WTC11 (cell line): ENCODE measurements at regions not wholly inside any gene's neighbourhood (a gene's known extent, or its start where the extent isn't known, plus 50 kb on each side); places are given as distances from the start of the nearest gene placed in this dataset.

Experiments used
- ATAC-seq: fragments of 200-7000 bp; cut with Tn5 transposase; 2 replicates; pipeline ENCODE4 v1.10.0; 2021; ENCODE audit warnings: mild to moderate bottlenecking, moderate library complexity
- CTCF ChIA-PET: fragments of 300-600 bp; sonication (Branson Sonifier 250); formaldehyde crosslinking; loops from one replicate; lab custom pipeline; 2021; ENCODE audit warnings: antibody characterized with exemption; lab: Charles Lee
- POLR2A ChIA-PET: fragments of 350-600 bp; sonication (Branson Sonifier 250); formaldehyde crosslinking; loops from one replicate; lab custom pipeline; 2021; ENCODE audit warnings: antibody characterized with exemption; lab: Charles Lee
- DNase-seq: peaks from one replicate; pipeline ENCODE4 v3.0.0; 2021; ENCODE audit warnings: low spot score
- H3K27ac Mint-ChIP-seq: 2 replicates; pipeline ENCODE4 v1.8.0; 2021; ENCODE audit warnings: mixed read lengths
- H3K27me3 Mint-ChIP-seq: 2 replicates; pipeline ENCODE4 v1.8.0; 2021; ENCODE audit warnings: low read depth, mild to moderate bottlenecking, moderate library complexity, mixed read lengths
- H3K36me3 Mint-ChIP-seq: 2 replicates; pipeline ENCODE4 v1.8.0; 2021; ENCODE audit warnings: mixed read lengths
- H3K4me1 Mint-ChIP-seq: 2 replicates; pipeline ENCODE4 v1.8.0; 2022; ENCODE audit warnings: mixed read lengths
- H3K4me3 Mint-ChIP-seq: 2 replicates; pipeline ENCODE4 v1.8.0; 2021; ENCODE audit warnings: mild to moderate bottlenecking, moderate library complexity, mixed read lengths
- H3K9me3 Mint-ChIP-seq: 2 replicates; pipeline ENCODE4 v1.8.0; 2021; ENCODE audit warnings: mixed read lengths
- ATF3 ChIP-seq: sonication (generic); formaldehyde crosslinking; conservative IDR thresholded peaks from 2 replicates; pipeline ENCODE4 v1.8.1; 2022; ENCODE audit warnings: mild to moderate bottlenecking, missing genetic modification reagents
- CREM ChIP-seq: sonication (generic); formaldehyde crosslinking; IDR thresholded peaks from 2 replicates; pipeline ENCODE4 v1.8.1; 2022; ENCODE audit warnings: mild to moderate bottlenecking, missing genetic modification reagents, moderate library complexity
- GABPB1 ChIP-seq: sonication (generic); formaldehyde crosslinking; IDR thresholded peaks from 2 replicates; pipeline ENCODE4 v1.8.1; 2023; ENCODE audit warnings: mild to moderate bottlenecking, missing genetic modification reagents
- JUN ChIP-seq: sonication (generic); formaldehyde crosslinking; IDR thresholded peaks from 2 replicates; pipeline ENCODE4 v1.8.0; 2023; ENCODE audit warnings: mild to moderate bottlenecking, missing genetic modification reagents
- NR3C1 ChIP-seq: sonication (generic); formaldehyde crosslinking; conservative IDR thresholded peaks from 2 replicates; pipeline ENCODE4 v1.8.1; 2023; ENCODE audit warnings: low read depth, mild to moderate bottlenecking, missing genetic modification reagents
- RORB ChIP-seq: fragments of 250-450 bp; sonication (Bioruptor Pico); IDR thresholded peaks from 2 replicates; pipeline ENCODE4 v1.9.0; 2021; ENCODE audit warnings: mild to moderate bottlenecking
- TP53 ChIP-seq: sonication (generic); formaldehyde crosslinking; IDR thresholded peaks from 2 replicates; pipeline ENCODE4 v1.8.1; 2023; ENCODE audit warnings: mild to moderate bottlenecking, missing genetic modification reagents
- ZMAT4 ChIP-seq: fragments of 250-450 bp; sonication (Bioruptor Pico); IDR thresholded peaks from 2 replicates; pipeline ENCODE4 v1.9.0; 2021; ENCODE audit warnings: mild to moderate bottlenecking
- ZNF396 ChIP-seq: fragments of 250-450 bp; sonication (Bioruptor Pico); IDR thresholded peaks from 2 replicates; pipeline ENCODE4 v1.8.0; 2021; ENCODE audit warnings: mild to moderate bottlenecking, moderate library complexity, borderline replicate concordance
- ZNF512 ChIP-seq: sonication (generic); formaldehyde crosslinking; IDR thresholded peaks from 2 replicates; pipeline ENCODE4 v1.8.1; 2022; ENCODE audit warnings: missing genetic modification reagents, borderline replicate concordance
- ZNF532 ChIP-seq: fragments of 250-450 bp; sonication (Bioruptor Pico); IDR thresholded peaks from 2 replicates; pipeline ENCODE4 v1.9.0; 2021; ENCODE audit warnings: mild to moderate bottlenecking, borderline replicate concordance
- TF ChIP-seq, protein P1 (sequence below): sonication (generic); formaldehyde crosslinking; IDR thresholded peaks from 2 replicates; pipeline ENCODE4 v1.8.1; 2023; ENCODE audit warnings: mild to moderate bottlenecking, missing genetic modification reagents, borderline replicate concordance
- TF ChIP-seq, protein P2 (sequence below): fragments of 250-450 bp; sonication (Bioruptor Pico); IDR thresholded peaks from 2 replicates; pipeline ENCODE4 v1.9.0; 2021; ENCODE audit warnings: mild to moderate bottlenecking
- TF ChIP-seq, protein P3 (sequence below): sonication (generic); formaldehyde crosslinking; IDR thresholded peaks from 2 replicates; pipeline ENCODE4 v1.8.0; 2022; ENCODE audit warnings: mild to moderate bottlenecking, missing genetic modification reagents
- TF ChIP-seq, protein P4 (sequence below): sonication (generic); formaldehyde crosslinking; IDR thresholded peaks from 2 replicates; pipeline ENCODE4 v1.8.0; 2023; ENCODE audit warnings: mild to moderate bottlenecking, missing genetic modification reagents
- TF ChIP-seq, protein P5 (sequence below): sonication (generic); formaldehyde crosslinking; IDR thresholded peaks from 2 replicates; pipeline ENCODE4 v1.8.1; 2023; ENCODE audit warnings: mild to moderate bottlenecking, moderate library complexity, missing genetic modification reagents

GRCh38 chr5:104731331-104731730, 1168.7 kb upstream of the NUDT12 start:
- DNase-seq: no peak
- no peak overlapping the region for H3K4me3 Mint-ChIP-seq
- no peaks in the 10 kb centered on the region for H3K36me3 Mint-ChIP-seq
- no peak overlapping the region for H3K27ac Mint-ChIP-seq
- CTCF ChIA-PET: no interaction called here
- H3K9me3 Mint-ChIP-seq: no peaks in the 10 kb centered on the region
- no peaks in the 10 kb centered on the region for H3K4me1 Mint-ChIP-seq
- no peak for ATAC-seq
- TF ChIP-seq ZNF396 (CRISPR knock-in tag): no peak
- no peak for TF ChIP-seq JUN
- TF ChIP-seq, protein P1, sequence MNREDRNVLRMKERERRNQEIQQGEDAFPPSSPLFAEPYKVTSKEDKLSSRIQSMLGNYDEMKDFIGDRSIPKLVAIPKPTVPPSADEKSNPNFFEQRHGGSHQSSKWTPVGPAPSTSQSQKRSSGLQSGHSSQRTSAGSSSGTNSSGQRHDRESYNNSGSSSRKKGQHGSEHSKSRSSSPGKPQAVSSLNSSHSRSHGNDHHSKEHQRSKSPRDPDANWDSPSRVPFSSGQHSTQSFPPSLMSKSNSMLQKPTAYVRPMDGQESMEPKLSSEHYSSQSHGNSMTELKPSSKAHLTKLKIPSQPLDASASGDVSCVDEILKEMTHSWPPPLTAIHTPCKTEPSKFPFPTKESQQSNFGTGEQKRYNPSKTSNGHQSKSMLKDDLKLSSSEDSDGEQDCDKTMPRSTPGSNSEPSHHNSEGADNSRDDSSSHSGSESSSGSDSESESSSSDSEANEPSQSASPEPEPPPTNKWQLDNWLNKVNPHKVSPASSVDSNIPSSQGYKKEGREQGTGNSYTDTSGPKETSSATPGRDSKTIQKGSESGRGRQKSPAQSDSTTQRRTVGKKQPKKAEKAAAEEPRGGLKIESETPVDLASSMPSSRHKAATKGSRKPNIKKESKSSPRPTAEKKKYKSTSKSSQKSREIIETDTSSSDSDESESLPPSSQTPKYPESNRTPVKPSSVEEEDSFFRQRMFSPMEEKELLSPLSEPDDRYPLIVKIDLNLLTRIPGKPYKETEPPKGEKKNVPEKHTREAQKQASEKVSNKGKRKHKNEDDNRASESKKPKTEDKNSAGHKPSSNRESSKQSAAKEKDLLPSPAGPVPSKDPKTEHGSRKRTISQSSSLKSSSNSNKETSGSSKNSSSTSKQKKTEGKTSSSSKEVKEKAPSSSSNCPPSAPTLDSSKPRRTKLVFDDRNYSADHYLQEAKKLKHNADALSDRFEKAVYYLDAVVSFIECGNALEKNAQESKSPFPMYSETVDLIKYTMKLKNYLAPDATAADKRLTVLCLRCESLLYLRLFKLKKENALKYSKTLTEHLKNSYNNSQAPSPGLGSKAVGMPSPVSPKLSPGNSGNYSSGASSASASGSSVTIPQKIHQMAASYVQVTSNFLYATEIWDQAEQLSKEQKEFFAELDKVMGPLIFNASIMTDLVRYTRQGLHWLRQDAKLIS (CRISPR knock-in tag): no peak
- TF ChIP-seq, protein P2, sequence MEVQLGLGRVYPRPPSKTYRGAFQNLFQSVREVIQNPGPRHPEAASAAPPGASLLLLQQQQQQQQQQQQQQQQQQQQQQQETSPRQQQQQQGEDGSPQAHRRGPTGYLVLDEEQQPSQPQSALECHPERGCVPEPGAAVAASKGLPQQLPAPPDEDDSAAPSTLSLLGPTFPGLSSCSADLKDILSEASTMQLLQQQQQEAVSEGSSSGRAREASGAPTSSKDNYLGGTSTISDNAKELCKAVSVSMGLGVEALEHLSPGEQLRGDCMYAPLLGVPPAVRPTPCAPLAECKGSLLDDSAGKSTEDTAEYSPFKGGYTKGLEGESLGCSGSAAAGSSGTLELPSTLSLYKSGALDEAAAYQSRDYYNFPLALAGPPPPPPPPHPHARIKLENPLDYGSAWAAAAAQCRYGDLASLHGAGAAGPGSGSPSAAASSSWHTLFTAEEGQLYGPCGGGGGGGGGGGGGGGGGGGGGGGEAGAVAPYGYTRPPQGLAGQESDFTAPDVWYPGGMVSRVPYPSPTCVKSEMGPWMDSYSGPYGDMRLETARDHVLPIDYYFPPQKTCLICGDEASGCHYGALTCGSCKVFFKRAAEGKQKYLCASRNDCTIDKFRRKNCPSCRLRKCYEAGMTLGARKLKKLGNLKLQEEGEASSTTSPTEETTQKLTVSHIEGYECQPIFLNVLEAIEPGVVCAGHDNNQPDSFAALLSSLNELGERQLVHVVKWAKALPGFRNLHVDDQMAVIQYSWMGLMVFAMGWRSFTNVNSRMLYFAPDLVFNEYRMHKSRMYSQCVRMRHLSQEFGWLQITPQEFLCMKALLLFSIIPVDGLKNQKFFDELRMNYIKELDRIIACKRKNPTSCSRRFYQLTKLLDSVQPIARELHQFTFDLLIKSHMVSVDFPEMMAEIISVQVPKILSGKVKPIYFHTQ: no peak
- TF ChIP-seq RORB: no peak
- TF ChIP-seq ZNF532: no peak
- no peak for TF ChIP-seq CREM
- TF ChIP-seq ZNF512 (CRISPR knock-in tag): no peak
- TF ChIP-seq, protein P3, sequence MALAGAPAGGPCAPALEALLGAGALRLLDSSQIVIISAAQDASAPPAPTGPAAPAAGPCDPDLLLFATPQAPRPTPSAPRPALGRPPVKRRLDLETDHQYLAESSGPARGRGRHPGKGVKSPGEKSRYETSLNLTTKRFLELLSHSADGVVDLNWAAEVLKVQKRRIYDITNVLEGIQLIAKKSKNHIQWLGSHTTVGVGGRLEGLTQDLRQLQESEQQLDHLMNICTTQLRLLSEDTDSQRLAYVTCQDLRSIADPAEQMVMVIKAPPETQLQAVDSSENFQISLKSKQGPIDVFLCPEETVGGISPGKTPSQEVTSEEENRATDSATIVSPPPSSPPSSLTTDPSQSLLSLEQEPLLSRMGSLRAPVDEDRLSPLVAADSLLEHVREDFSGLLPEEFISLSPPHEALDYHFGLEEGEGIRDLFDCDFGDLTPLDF: no peak
- TF ChIP-seq GABPB1 (CRISPR knock-in tag): no peak
- no peak for TF ChIP-seq NR3C1 (CRISPR knock-in tag)
- POLR2A ChIA-PET: interaction anchor here (0.6 kb wide), 1 partner anchor 1020 kb away, joined by 8 read pairs; no protein-coding TSS in a partner anchor
- H3K27me3 Mint-ChIP-seq: no peaks in the 10 kb centered on the region

DNA sequence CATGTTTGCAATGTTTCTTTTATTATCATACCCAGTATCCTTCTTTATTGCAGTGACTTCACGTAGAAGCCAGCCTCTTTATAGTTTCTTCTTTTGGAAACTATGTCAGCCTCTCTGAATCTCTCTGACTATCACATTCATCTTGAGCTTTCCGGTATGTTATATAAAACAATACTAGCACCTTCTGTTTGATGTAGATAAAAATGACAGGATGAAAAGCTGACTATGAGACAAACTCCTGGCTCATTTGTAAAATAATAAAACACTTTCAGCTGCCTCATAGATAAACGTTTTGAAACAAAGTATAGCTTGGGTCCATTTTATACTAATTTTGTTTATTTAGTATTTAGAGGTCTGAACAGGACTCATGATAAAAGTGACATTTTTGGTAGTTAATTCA, 1145.4 kb upstream of the NUDT12 start:
- no peak overlapping the region for H3K4me3 Mint-ChIP-seq
- POLR2A ChIA-PET: no interaction called here
- peaks cover 10% of the 10 kb centered on the region for H3K4me1 Mint-ChIP-seq
- no peak overlapping the region for H3K27ac Mint-ChIP-seq
- 0 out of 2 replicates have a peak, but pooled peaks cover 4% of the 10 kb centered on the region for H3K9me3 Mint-ChIP-seq
- CTCF ChIA-PET: no interaction called here
- DNase-seq (no peak), ATAC-seq (no peak)
- no peaks in the 10 kb centered on the region for H3K27me3 Mint-ChIP-seq
- H3K36me3 Mint-ChIP-seq: no peaks in the 10 kb centered on the region; the same call in 1 of the 2 replicates
- TF ChIP-seq ATF3 (no peak), JUN (no peak), TP53 (CRISPR knock-in tag) (no peak), ZMAT4 (CRISPR knock-in tag) (no peak)
- TF ChIP-seq, protein P4, sequence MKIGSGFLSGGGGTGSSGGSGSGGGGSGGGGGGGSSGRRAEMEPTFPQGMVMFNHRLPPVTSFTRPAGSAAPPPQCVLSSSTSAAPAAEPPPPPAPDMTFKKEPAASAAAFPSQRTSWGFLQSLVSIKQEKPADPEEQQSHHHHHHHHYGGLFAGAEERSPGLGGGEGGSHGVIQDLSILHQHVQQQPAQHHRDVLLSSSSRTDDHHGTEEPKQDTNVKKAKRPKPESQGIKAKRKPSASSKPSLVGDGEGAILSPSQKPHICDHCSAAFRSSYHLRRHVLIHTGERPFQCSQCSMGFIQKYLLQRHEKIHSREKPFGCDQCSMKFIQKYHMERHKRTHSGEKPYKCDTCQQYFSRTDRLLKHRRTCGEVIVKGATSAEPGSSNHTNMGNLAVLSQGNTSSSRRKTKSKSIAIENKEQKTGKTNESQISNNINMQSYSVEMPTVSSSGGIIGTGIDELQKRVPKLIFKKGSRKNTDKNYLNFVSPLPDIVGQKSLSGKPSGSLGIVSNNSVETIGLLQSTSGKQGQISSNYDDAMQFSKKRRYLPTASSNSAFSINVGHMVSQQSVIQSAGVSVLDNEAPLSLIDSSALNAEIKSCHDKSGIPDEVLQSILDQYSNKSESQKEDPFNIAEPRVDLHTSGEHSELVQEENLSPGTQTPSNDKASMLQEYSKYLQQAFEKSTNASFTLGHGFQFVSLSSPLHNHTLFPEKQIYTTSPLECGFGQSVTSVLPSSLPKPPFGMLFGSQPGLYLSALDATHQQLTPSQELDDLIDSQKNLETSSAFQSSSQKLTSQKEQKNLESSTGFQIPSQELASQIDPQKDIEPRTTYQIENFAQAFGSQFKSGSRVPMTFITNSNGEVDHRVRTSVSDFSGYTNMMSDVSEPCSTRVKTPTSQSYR (CRISPR knock-in tag): no peak
- TF ChIP-seq, protein P5, sequence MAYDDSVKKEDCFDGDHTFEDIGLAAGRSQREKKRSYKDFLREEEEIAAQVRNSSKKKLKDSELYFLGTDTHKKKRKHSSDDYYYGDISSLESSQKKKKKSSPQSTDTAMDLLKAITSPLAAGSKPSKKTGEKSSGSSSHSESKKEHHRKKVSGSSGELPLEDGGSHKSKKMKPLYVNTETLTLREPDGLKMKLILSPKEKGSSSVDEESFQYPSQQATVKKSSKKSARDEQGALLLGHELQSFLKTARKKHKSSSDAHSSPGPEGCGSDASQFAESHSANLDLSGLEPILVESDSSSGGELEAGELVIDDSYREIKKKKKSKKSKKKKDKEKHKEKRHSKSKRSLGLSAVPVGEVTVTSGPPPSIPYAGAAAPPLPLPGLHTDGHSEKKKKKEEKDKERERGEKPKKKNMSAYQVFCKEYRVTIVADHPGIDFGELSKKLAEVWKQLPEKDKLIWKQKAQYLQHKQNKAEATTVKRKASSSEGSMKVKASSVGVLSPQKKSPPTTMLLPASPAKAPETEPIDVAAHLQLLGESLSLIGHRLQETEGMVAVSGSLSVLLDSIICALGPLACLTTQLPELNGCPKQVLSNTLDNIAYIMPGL (CRISPR knock-in tag): no peak
